H1 (cell line): ENCODE measurements at regions not wholly inside any gene's neighbourhood (a gene's known extent, or its start where the extent isn't known, plus 50 kb on each side); places are given as distances from the start of the nearest gene placed in this dataset.

Source experiments
- CTCF ChIA-PET: fragments of 300-600 bp; sonication (Branson Sonifier 250); formaldehyde crosslinking; loops from one replicate; lab custom pipeline; 2021; ENCODE audit not compliant: partially characterized antibody; lab: Charles Lee
- POLR2A ChIA-PET: fragments of 300-600 bp; sonication (Branson Sonifier 250); formaldehyde crosslinking; loops from one replicate; lab custom pipeline; 2021; ENCODE audit warnings: inconsistent platforms; ENCODE audit not compliant: partially characterized antibody; lab: Charles Lee
- DNase-seq, 2 experiments: peaks; one replicate each; pipeline versions ENCODE4 v3.0.0 to v3.0.0-alpha.2; 2010 to 2022; ENCODE audit warnings: low spot score in 2 of 2, low read depth in 1 of 2, mixed read lengths in 1 of 2
- FAIRE-seq: peaks from 2 replicates; lab custom pipeline; 2011; peaks lifted over from hg19 to GRCh38; lab: Jason Lieb, UNC
- H2AFZ ChIP-seq: 2 replicates; pipeline ENCODE4 v1.8.1; 2012; ENCODE audit warnings: low read length, inconsistent platforms
- H2AK5ac ChIP-seq: 2 replicates; pipeline ENCODE4 v1.6.1; 2013; ENCODE audit warnings: low read depth, low read length
- H2BK120ac ChIP-seq: replicated peaks from 2 replicates; pipeline ENCODE3; 2013; ENCODE audit warnings: low read depth, low read length, inconsistent platforms
- H2BK12ac ChIP-seq: 2 replicates; pipeline ENCODE4 v1.6.1; 2013; ENCODE audit warnings: low read depth, low read length
- H2BK15ac ChIP-seq: 2 replicates; pipeline ENCODE4 v1.6.1; 2013; ENCODE audit warnings: low read length
- H2BK20ac ChIP-seq: 2 replicates; pipeline ENCODE4 v1.6.1; 2013; ENCODE audit warnings: low read length
- H2BK5ac ChIP-seq: 2 replicates; pipeline ENCODE4 v1.6.1; 2013; ENCODE audit warnings: low read depth, low read length
- H3K14ac ChIP-seq: 2 replicates; pipeline ENCODE4 v1.6.1; 2013; ENCODE audit warnings: inconsistent platforms; ENCODE audit not compliant: insufficient read length
- H3K18ac ChIP-seq: 2 replicates; pipeline ENCODE4 v1.6.1; 2013; ENCODE audit warnings: low read length; ENCODE audit errors: extremely low read depth
- H3K23ac ChIP-seq: 2 replicates; pipeline ENCODE4 v1.6.1; 2013; ENCODE audit warnings: inconsistent platforms; ENCODE audit not compliant: insufficient read length
- H3K23me2 ChIP-seq: 2 replicates; pipeline ENCODE4 v1.6.1; 2013; ENCODE audit warnings: low read depth, low read length
- H3K27ac ChIP-seq: 2 replicates; pipeline ENCODE4 v1.6.1; 2011; ENCODE audit warnings: low read depth, low read length, inconsistent platforms
- H3K27me3 ChIP-seq, 4 experiments: replicated peaks in 1 of 4; 1 replicate in 1 of 4; 2 replicates in 3 of 4; pipeline versions ENCODE4 v1.6.1 to v1.8.1; 2011 to 2013; ENCODE audit warnings: low read length in 3 of 4, mild to moderate bottlenecking in 3 of 4, inconsistent platforms in 2 of 4, mixed read lengths in 2 of 4, moderate library complexity in 1 of 4; ENCODE audit not compliant: control insufficient read depth in 3 of 4, insufficient read depth in 3 of 4; ENCODE audit errors: extremely low read depth in 1 of 4
- H3K36me3 ChIP-seq, 4 experiments: 2 replicates each; pipeline versions ENCODE4 v1.6.1 to v1.8.1; 2011 to 2013; ENCODE audit warnings: mild to moderate bottlenecking in 4 of 4, low read length in 3 of 4, moderate library complexity in 2 of 4, control low read depth in 1 of 4, inconsistent platforms in 1 of 4; ENCODE audit not compliant: insufficient read depth in 4 of 4, control insufficient read depth in 2 of 4
- H3K4ac ChIP-seq: replicated peaks from 2 replicates; pipeline ENCODE3; 2013; ENCODE audit warnings: low read length, low read depth, mixed read lengths, inconsistent platforms; ENCODE audit not compliant: insufficient read length
- H3K4me1 ChIP-seq, 4 experiments: replicated peaks in 1 of 4; 1 replicate in 1 of 4; 2 replicates in 3 of 4; pipeline versions ENCODE4 v1.6.1 to v1.8.1; 2011 to 2013; ENCODE audit warnings: low read length in 3 of 4, inconsistent platforms in 2 of 4, mixed read lengths in 1 of 4; ENCODE audit not compliant: insufficient read depth in 4 of 4, control insufficient read depth in 3 of 4
- H3K4me2 ChIP-seq, 2 experiments: 2 replicates each; pipeline versions ENCODE4 v1.6.1 to v1.8.1; 2011 to 2013; ENCODE audit warnings: low read depth in 2 of 2, low read length in 2 of 2, control low read depth in 1 of 2, inconsistent platforms in 1 of 2, mild to moderate bottlenecking in 1 of 2; ENCODE audit not compliant: insufficient read depth in 1 of 2
- H3K4me3 ChIP-seq, 4 experiments: fragments of 200-600, 300-600 bp in 1 of 4; sonication (generic), shearing (Covaris generic), sonication (Bioruptor Twin) in 1 of 4; 2 replicates each; pipeline versions ENCODE4 v1.5.1 to v1.8.1; 2011 to 2016; ENCODE audit warnings: low read length in 4 of 4, low read depth in 3 of 4, control low read depth in 2 of 4, inconsistent platforms in 2 of 4, mild to moderate bottlenecking in 2 of 4, mixed read lengths in 1 of 4, moderate library complexity in 1 of 4; ENCODE audit not compliant: insufficient read depth in 2 of 4; ENCODE audit errors: extremely low read depth in 1 of 4
- H3K56ac ChIP-seq: replicated peaks from 2 replicates; pipeline ENCODE3; 2013; ENCODE audit warnings: low read depth, mild to moderate bottlenecking, mixed read lengths, low read length, inconsistent platforms; ENCODE audit not compliant: insufficient read length
- H3K79me1 ChIP-seq: 2 replicates; pipeline ENCODE4 v1.6.1; 2013; ENCODE audit warnings: low read depth, low read length, control low read depth
- H3K79me2 ChIP-seq, 2 experiments: 2 replicates each; pipeline versions ENCODE4 v1.6.1 to v1.8.1; 2012 to 2013; ENCODE audit warnings: low read length in 2 of 2, mild to moderate bottlenecking in 2 of 2, inconsistent platforms in 1 of 2; ENCODE audit not compliant: insufficient read depth in 2 of 2, control insufficient read depth in 1 of 2
- H3K9ac ChIP-seq, 4 experiments: replicated peaks in 1 of 4; 1 replicate in 1 of 4; 2 replicates in 3 of 4; pipeline versions ENCODE4 v1.6.1 to v1.8.1; 2011 to 2013; ENCODE audit warnings: low read depth in 3 of 4, low read length in 3 of 4, control low read depth in 2 of 4, mild to moderate bottlenecking in 2 of 4, moderate library complexity in 2 of 4, inconsistent platforms in 1 of 4; ENCODE audit errors: extremely low read depth in 1 of 4
- H3K9me3 ChIP-seq, 2 experiments: 2 replicates each; pipeline versions ENCODE4 v1.6.1 to v1.8.1; 2012 to 2013; ENCODE audit warnings: mild to moderate bottlenecking in 2 of 2, moderate library complexity in 2 of 2, control low read depth in 1 of 2, inconsistent platforms in 1 of 2, low read depth in 1 of 2, low read length in 1 of 2, mixed read lengths in 1 of 2; ENCODE audit not compliant: insufficient read depth in 2 of 2
- H4K20me1 ChIP-seq, 2 experiments: replicated peaks in 1 of 2; 2 replicates each; pipeline versions ENCODE3 to v1.8.1; 2011 to 2013; ENCODE audit warnings: inconsistent platforms in 2 of 2, low read length in 2 of 2, mild to moderate bottlenecking in 1 of 2; ENCODE audit not compliant: insufficient read depth in 2 of 2, control insufficient read depth in 1 of 2
- H4K5ac ChIP-seq: 2 replicates; pipeline ENCODE4 v1.6.1; 2013; ENCODE audit warnings: low read length, low read depth, mixed read lengths, inconsistent platforms; ENCODE audit not compliant: insufficient read length
- H4K8ac ChIP-seq: 2 replicates; pipeline ENCODE4 v1.8.0; 2013; ENCODE audit warnings: mild to moderate bottlenecking, moderate library complexity, low read length, inconsistent platforms; ENCODE audit not compliant: insufficient read depth; ENCODE audit errors: extremely low read depth
- H4K91ac ChIP-seq: replicated peaks from 2 replicates; pipeline ENCODE3; 2013; ENCODE audit warnings: low read length, mixed read lengths, inconsistent platforms; ENCODE audit not compliant: insufficient read length
- CHD1 ChIP-seq: IDR thresholded peaks from 2 replicates; pipeline ENCODE4 v1.6.1; 2012; ENCODE audit warnings: low read depth, low read length, improper control_type of control experiment
- CHD2 ChIP-seq: IDR thresholded peaks from 2 replicates; pipeline ENCODE4 v1.6.1; 2012; ENCODE audit warnings: low read length, improper control_type of control experiment
- E2F6 ChIP-seq: IDR thresholded peaks from 2 replicates; pipeline ENCODE4 v1.6.1; 2012; ENCODE audit warnings: inconsistent platforms
- EGR1 ChIP-seq: IDR thresholded peaks from 2 replicates; pipeline ENCODE4 v1.6.1; 2011; ENCODE audit warnings: low read depth, low read length, borderline replicate concordance
- GTF2F1 ChIP-seq: IDR thresholded peaks from 2 replicates; pipeline ENCODE4 v1.6.1; 2012; ENCODE audit warnings: low read depth, low read length, improper control_type of control experiment, borderline replicate concordance
- HDAC2 ChIP-seq, 2 experiments: fragments of 300-600 bp in 1 of 2; sonication (generic) in 1 of 2; IDR thresholded peaks; 2 replicates each; pipeline ENCODE4 v1.6.1; 2011 to 2012; ENCODE audit warnings: low read depth in 2 of 2, low read length in 2 of 2, mild to moderate bottlenecking in 2 of 2, moderate library complexity in 2 of 2, borderline replicate concordance in 1 of 2, inconsistent platforms in 1 of 2
- HDAC6 ChIP-seq: IDR thresholded peaks from one replicate; pipeline ENCODE4 v1.7.1; 2012; ENCODE audit warnings: low read depth, mild to moderate bottlenecking, inconsistent platforms, low read length, moderate library complexity
- KDM1A ChIP-seq: fragments of 200-600, 300-600 bp; sonication (generic); IDR thresholded peaks from 2 replicates; pipeline ENCODE4 v1.7.1; 2016; ENCODE audit warnings: mild to moderate bottlenecking, low read length, borderline replicate concordance
- RXRA ChIP-seq: IDR thresholded peaks from 2 replicates; pipeline ENCODE4 v1.6.1; 2011; ENCODE audit warnings: low read depth, mild to moderate bottlenecking, low read length, moderate library complexity; ENCODE audit not compliant: insufficient read depth
- SAP30 ChIP-seq: fragments of 300-600 bp; sonication (generic); IDR thresholded peaks from 2 replicates; pipeline ENCODE4 v1.7.1; 2012; ENCODE audit warnings: low read length, moderate library complexity, mild to moderate bottlenecking, inconsistent platforms; ENCODE audit not compliant: insufficient read depth, insufficient replicate concordance
- TAF7 ChIP-seq: optimal IDR thresholded peaks from 2 replicates; pipeline ENCODE3; 2011; ENCODE audit warnings: low read depth, mild to moderate bottlenecking, inconsistent platforms, low read length, moderate library complexity, borderline replicate concordance
- TCF12 ChIP-seq: IDR thresholded peaks from 2 replicates; pipeline ENCODE4 v1.6.1; 2011; ENCODE audit warnings: low read depth, mild to moderate bottlenecking, low read length
- YY1 ChIP-seq: IDR thresholded peaks from 2 replicates; pipeline ENCODE4 v1.6.1; 2011; ENCODE audit warnings: low read depth, mild to moderate bottlenecking, low read length
- ZNF274 ChIP-seq: IDR thresholded peaks from 2 replicates; pipeline ENCODE4 v1.7.0; 2012; ENCODE audit warnings: low read length, borderline replicate concordance; ENCODE audit errors: extremely low read depth
- WGBS, 2 experiments: shearing (Covaris generic) in 1 of 2; methylation state at CpG; one replicate each; pipeline versions ENCODE4 v1.1.6 to v1.1.7; 2013 to 2015; ENCODE audit warnings: low lambda C conversion rate in 2 of 2, mixed read lengths in 2 of 2, inconsistent platforms in 1 of 2, low coverage in 1 of 2, missing lambda C conversion rate in 1 of 2; ENCODE audit not compliant: insufficient replicate concordance in 2 of 2, insufficient coverage in 1 of 2, insufficient read length in 1 of 2; ENCODE audit errors: extremely low coverage in 1 of 2, missing lambda C conversion rate in 1 of 2; 5-methylcytosine and 5-hydroxymethylcytosine counted together

- Histone ChIP-seq H3K4ac (no peak overlapping the region), H3K14ac (no peak overlapping the region), H3K4me1 (peaks cover 0 to 5% (median 2%) of the 10 kb centered on the region in 4 experiments; a peak in 3 of 7 replicates), H3K4me2 (no peak overlapping the region), H2BK120ac (no peak overlapping the region), H2BK12ac (no peak overlapping the region), H2BK5ac (no peak overlapping the region), H2BK20ac (no peak overlapping the region), H3K36me3 (no peaks in the 10 kb centered on the region), H3K18ac (no peak overlapping the region), H2AFZ (no peak overlapping the region), H3K27me3 (no peaks in the 10 kb centered on the region), H3K79me1 (no peaks in the 10 kb centered on the region), H3K79me2 (no peaks in the 10 kb centered on the region), H4K8ac (no peak overlapping the region), H2AK5ac (no peak overlapping the region), H3K23ac (no peak overlapping the region), H4K5ac (no peak overlapping the region), H3K9ac (no peak overlapping the region), H3K23me2 (no peaks in the 10 kb centered on the region), H3K4me3 (no peak overlapping the region), H4K91ac (no peak overlapping the region), H2BK15ac (no peak overlapping the region), H4K20me1 (no peaks in the 10 kb centered on the region), H3K9me3 (no peaks in the 10 kb centered on the region), H3K27ac (no peak overlapping the region), H3K56ac (no peak overlapping the region)
- ChIA-PET POLR2A (no interaction called here), CTCF (no interaction called here)
- FAIRE-seq, result no peak
- DNase-seq, result no peak
- TF ChIP-seq TCF12, result no peak
- no peak for TF ChIP-seq CHD2
- TF ChIP-seq YY1, result no peak
- no peak for TF ChIP-seq CHD1
- no peak for TF ChIP-seq TAF7
- no peak for TF ChIP-seq HDAC2 (IDR thresholded peaks at IDR 0.05; ENCODE audit: borderline replicate concordance in 1 of 2, low read depth in 2 of 2, low read length in 2 of 2)
- TF ChIP-seq GTF2F1, result no peak
- no peak for TF ChIP-seq HDAC6
- TF ChIP-seq SAP30, result no peak
- no peak for TF ChIP-seq RXRA
- no peak for TF ChIP-seq KDM1A
- TF ChIP-seq ZNF274, result no peak
- TF ChIP-seq E2F6, result no peak
- TF ChIP-seq EGR1, result no peak
- WGBS, 2 experiments, result 97% methylated on average over 4 of the region's 4 CpGs; no CpG with 5 or more reads in 1 of the 2 experiments
These were observed 64.1 kb upstream of the TLE1 start for GRCh38 chr9:81753436-81753835.
